ENCODE measurements at regions not wholly inside any gene's neighbourhood (a gene's known extent, or its start where the extent isn't known, plus 50 kb on each side); places are given as distances from the start of the nearest gene placed in this dataset.

DNA sequence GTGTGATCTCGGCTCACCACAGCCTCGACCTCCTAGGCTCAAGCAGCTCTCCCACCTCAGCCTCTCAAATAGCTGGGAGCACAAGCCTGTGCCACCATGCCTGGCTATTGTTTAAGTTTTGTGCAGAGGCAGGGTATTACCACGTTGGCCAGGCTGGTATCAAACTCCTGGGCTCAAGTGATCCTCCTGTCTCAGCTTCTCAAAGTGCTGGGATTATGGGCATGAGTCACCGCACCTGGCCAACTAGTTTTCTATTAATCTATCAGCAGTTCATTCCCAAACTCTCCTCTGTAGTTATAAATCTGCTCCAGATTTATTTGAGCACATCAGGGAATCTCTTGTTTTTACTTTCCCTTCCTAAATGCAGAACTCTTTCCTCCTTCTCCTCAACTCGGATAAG is 443.8 kb downstream of the PRDM2 start:
- Mint-ChIP-seq H3K4me1 (no peaks in the 10 kb centered on the region), H3K9me3 (no peaks in the 10 kb centered on the region), H3K4me3 (no peak overlapping the region), H3K27me3 (ENCODE audit: low read depth) (peaks cover 15% of the 10 kb centered on the region), H3K36me3 (no peaks in the 10 kb centered on the region), H3K27ac (no peak overlapping the region)
- DNase-seq (ENCODE audit: low spot score in 2 of 2, unreplicated experiment in 2 of 2) = no peak
- TF ChIP-seq, protein P1, sequence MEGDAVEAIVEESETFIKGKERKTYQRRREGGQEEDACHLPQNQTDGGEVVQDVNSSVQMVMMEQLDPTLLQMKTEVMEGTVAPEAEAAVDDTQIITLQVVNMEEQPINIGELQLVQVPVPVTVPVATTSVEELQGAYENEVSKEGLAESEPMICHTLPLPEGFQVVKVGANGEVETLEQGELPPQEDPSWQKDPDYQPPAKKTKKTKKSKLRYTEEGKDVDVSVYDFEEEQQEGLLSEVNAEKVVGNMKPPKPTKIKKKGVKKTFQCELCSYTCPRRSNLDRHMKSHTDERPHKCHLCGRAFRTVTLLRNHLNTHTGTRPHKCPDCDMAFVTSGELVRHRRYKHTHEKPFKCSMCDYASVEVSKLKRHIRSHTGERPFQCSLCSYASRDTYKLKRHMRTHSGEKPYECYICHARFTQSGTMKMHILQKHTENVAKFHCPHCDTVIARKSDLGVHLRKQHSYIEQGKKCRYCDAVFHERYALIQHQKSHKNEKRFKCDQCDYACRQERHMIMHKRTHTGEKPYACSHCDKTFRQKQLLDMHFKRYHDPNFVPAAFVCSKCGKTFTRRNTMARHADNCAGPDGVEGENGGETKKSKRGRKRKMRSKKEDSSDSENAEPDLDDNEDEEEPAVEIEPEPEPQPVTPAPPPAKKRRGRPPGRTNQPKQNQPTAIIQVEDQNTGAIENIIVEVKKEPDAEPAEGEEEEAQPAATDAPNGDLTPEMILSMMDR (IDR thresholded peaks at IDR 0.05; ENCODE audit: unreplicated experiment) = no peak

DNA sequence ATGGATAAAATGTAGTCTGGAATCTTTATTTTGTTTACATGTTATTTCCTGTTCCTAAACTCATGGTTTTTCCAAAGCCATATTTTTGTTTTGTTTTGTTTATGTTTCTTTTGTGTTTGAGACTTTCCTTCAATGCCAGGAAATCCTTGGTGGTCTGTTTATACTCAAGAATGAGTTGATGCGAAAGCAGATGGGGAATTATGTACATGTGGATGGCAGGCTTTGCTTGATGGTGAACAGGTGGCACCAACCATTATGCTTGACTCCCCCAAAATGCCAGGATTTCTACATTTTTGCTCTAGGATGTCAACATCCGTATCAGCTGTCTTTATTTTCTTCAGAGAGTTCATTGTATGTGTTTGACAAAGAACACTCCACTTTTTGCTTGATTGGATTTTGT is 448.5 kb downstream of the PRDM2 start:
- Mint-ChIP-seq H3K27me3 (ENCODE audit: low read depth) (peaks cover 6% of the 10 kb centered on the region), H3K27ac (no peak overlapping the region), H3K36me3 (no peaks in the 10 kb centered on the region)

DNA sequence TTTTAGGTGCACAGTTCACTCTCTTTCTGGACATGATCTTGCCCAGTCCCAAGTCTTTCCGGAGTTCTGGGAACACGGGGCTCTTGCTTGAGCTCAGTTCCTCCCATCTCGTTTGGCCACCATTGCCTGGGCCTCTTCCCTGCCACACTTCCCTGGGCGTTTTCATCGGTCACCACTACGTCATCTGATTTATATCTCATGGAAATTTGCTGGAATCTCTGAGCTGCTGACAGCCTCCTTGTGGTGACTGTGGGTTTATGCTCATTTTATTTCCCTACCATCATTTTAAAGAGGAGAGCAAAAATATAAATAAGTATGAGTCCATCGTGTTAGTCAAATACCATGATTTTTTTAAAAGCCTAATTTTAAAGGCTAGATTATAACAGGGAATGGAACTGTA is 449.1 kb upstream of the KAZN start:
- H3K9me3 Mint-ChIP-seq = peaks cover 8% of the 10 kb centered on the region
- TF ChIP-seq, protein P1 (IDR thresholded peaks at IDR 0.05; ENCODE audit: unreplicated experiment) = peak; percentile 32
- no peaks in the 10 kb centered on the region for H3K4me1 Mint-ChIP-seq
- H3K27ac Mint-ChIP-seq = no peak overlapping the region
- DNase-seq (ENCODE audit: low spot score in 2 of 2, unreplicated experiment in 2 of 2) = no peak
- no peak overlapping the region for H3K4me3 Mint-ChIP-seq
- H3K27me3 Mint-ChIP-seq (ENCODE audit: low read depth) = peaks cover 2% of the 10 kb centered on the region
- no peaks in the 10 kb centered on the region for H3K36me3 Mint-ChIP-seq

More for the DNA sequence above, 448.5 kb downstream of the PRDM2 start:
- Mint-ChIP-seq H3K9me3 (no peaks in the 10 kb centered on the region), H3K4me1 (no peaks in the 10 kb centered on the region), H3K4me3 (no peak overlapping the region)
- TF ChIP-seq, protein P1 (IDR thresholded peaks at IDR 0.05; ENCODE audit: unreplicated experiment) = no peak
- DNase-seq (ENCODE audit: low spot score in 2 of 2, unreplicated experiment in 2 of 2) = no peak

DNA sequence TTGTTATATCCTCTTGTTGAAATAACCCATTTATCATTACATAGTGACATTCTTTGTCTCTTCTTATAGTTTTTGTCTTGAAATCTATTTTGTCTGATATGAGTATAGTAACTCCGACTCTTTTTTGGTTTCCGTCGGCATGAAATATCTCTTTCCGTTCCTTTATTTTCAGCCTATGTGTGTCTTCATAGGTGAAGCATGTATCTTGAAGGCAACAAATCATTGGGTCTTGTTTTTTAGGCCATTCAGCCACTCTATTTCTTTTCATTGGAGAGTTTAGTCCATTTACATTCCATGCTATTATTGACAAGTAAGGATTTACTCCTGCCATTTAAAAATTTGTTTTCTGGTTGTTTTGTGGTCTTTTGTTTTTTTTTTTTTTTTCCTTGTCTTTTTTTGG is 441.9 kb upstream of the KAZN start:
- peaks cover 53% of the 10 kb centered on the region for H3K9me3 Mint-ChIP-seq

DNA sequence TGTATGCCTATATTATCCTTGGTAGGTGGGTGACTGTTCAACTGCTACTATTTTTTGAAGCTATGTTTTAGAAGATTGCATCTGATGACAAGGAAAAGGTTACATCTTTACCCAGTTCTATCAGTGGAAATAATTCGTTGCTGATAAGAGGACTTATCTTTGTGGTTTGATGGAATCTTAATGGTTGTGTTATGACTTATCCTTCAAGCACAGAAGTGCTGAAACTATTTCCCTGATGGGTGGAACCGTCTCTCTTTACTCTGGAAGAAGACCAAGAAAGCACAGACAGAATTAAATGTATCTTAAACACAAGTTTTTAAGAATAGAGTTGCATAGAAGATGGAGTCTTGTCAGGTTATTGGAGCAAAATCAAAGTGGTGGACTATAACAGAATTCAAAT is 437.7 kb upstream of the KAZN start:
- no peak for DNase-seq (ENCODE audit: low spot score in 2 of 2, unreplicated experiment in 2 of 2)
- Mint-ChIP-seq H3K4me1 (no peaks in the 10 kb centered on the region), H3K27ac (no peak overlapping the region), H3K36me3 (no peaks in the 10 kb centered on the region), H3K27me3 (ENCODE audit: low read depth) (peaks cover 6% of the 10 kb centered on the region), H3K9me3 (peaks cover 49% of the 10 kb centered on the region), H3K4me3 (no peak overlapping the region)
- TF ChIP-seq, protein P1 (IDR thresholded peaks at IDR 0.05; ENCODE audit: unreplicated experiment) = no peak

More for the DNA sequence above, 441.9 kb upstream of the KAZN start:
- peaks cover 3% of the 10 kb centered on the region for H3K27me3 Mint-ChIP-seq (ENCODE audit: low read depth)
- H3K36me3 Mint-ChIP-seq = no peaks in the 10 kb centered on the region
- no peak overlapping the region for H3K27ac Mint-ChIP-seq
- no peak for DNase-seq (ENCODE audit: low spot score in 2 of 2, unreplicated experiment in 2 of 2)
- H3K4me1 Mint-ChIP-seq = no peaks in the 10 kb centered on the region
- H3K4me3 Mint-ChIP-seq = no peak overlapping the region
- TF ChIP-seq, protein P1 (IDR thresholded peaks at IDR 0.05; ENCODE audit: unreplicated experiment) = no peak

DNA sequence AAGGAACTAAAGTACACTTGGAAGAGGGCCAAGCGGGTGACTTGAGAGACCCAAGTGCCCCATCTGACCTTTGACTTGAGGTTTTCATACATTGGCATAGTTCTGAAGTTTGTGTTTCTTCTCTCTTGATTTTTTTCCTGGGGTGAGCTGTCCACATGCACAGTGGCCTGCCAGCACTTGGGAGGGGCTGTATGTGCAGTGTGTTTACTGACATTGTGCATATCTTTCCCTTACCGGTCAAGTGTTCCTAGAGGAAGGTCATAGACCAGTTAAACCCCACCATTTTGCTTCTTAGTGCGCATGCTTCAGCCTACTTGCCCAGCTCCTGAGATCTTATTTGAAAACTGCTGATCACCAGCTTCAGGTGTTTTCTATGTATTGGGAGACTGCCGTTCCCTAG is 435.2 kb upstream of the KAZN start:
- H3K27me3 Mint-ChIP-seq (ENCODE audit: low read depth) = peaks cover 6% of the 10 kb centered on the region
- H3K4me3 Mint-ChIP-seq = no peak overlapping the region
- DNase-seq (ENCODE audit: low spot score in 2 of 2, unreplicated experiment in 2 of 2) = no peak
- peaks cover 24% of the 10 kb centered on the region for H3K9me3 Mint-ChIP-seq
- TF ChIP-seq, protein P1 (IDR thresholded peaks at IDR 0.05; ENCODE audit: unreplicated experiment) = no peak
- H3K27ac Mint-ChIP-seq = no peak overlapping the region
- H3K4me1 Mint-ChIP-seq = no peaks in the 10 kb centered on the region
- no peaks in the 10 kb centered on the region for H3K36me3 Mint-ChIP-seq

Data from mesothelial cell of epicardium (in vitro differentiated cells).